ENCODE measurements at regions not wholly inside any gene's neighbourhood (a gene's known extent, or its start where the extent isn't known, plus 50 kb on each side); places are given as distances from the start of the nearest gene placed in this dataset.

DNA sequence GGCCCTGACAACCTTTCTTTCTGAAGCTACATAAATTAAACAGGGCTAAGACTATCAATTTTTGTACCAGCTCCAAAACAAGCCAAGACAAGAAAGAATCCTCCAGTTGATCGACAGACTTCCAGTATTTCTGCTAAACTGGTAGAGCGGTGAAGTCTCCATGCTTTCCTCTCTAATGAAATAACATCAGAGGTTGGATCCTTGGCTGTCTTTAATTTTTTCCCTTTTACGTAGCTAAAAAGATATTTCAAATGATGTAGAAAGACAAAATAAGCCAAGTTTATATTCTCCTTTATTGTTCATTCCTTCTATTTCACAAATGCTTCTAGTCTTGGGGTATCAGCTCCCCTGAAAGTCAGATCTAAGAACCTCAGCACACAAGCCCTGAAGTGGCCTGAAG, 434.9 kb downstream of the NFIB start:
- no peak overlapping the region for H2AFZ ChIP-seq
- TF ChIP-seq EZH2phosphoT487 (IDR thresholded peaks at IDR 0.05; ENCODE audit: insufficient read depth, low read depth) (no peak), EZH2 (IDR thresholded peaks at IDR 0.05; ENCODE audit: insufficient read depth, poor library complexity, severe bottlenecking) (no peak)
- 0 out of 2 replicates have a peak, but pooled peaks cover 7% of the 10 kb centered on the region for H3K27me3 ChIP-seq (replicated peaks; ENCODE audit: insufficient read depth)
- no peaks in the 10 kb centered on the region for H3K4me1 ChIP-seq (ENCODE audit: insufficient read depth)
- no peaks in the 10 kb centered on the region for H3K9me2 ChIP-seq (ENCODE audit: insufficient read depth)
- H3K9ac ChIP-seq = no peak overlapping the region
- no peaks in the 10 kb centered on the region for H3K79me2 ChIP-seq (ENCODE audit: insufficient read depth)
- DNase-seq = no peak
- no peak overlapping the region for H3K4me3 ChIP-seq
- in situ Hi-C loops (cut with MboI) = no loop called here
- 79% methylated on average over 3 of the region's 3 CpGs for WGBS, 2 experiments (ENCODE audit: low coverage in 1 of 2, low lambda C conversion rate in 2 of 2, missing lambda C conversion rate in 2 of 2)
- H3K36me3 ChIP-seq (ENCODE audit: low read depth) = no peaks in the 10 kb centered on the region
- no peak overlapping the region for H3K4me2 ChIP-seq (ENCODE audit: unreplicated experiment)
- H3K27ac ChIP-seq = no peak overlapping the region
- no peaks in the 10 kb centered on the region for H3K9me3 ChIP-seq (ENCODE audit: low read depth)
- no peaks in the 10 kb centered on the region for H3F3A ChIP-seq (ENCODE audit: insufficient read depth)
- H4K20me1 ChIP-seq (ENCODE audit: insufficient read depth) = no peaks in the 10 kb centered on the region

DNA sequence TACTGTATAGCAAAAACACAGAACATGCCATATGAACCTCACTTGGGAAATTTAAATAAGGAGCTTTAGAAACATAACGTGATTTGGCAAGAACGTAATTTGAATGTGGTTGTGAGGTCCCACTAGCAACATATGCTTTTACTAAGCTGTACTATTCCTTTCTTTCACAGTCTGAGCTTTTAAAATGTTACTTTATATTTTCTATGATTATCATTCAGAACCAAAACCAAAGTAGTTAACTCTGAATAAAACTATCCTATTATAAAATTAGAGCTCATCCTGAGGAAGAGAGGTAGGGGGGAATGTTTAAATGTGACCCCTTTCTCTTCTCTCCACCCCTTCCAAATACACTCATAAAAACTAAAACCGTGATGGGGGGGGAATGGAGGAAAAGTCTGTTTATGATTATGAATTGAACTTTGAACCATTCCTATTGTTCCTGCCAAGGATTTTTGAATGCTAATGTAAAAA, 435.7 kb downstream of the NFIB start:
- Histone ChIP-seq H3K4me2 (ENCODE audit: unreplicated experiment) (no peak overlapping the region), H3K9me3 (ENCODE audit: low read depth) (no peaks in the 10 kb centered on the region), H3F3A (ENCODE audit: insufficient read depth) (no peaks in the 10 kb centered on the region), H3K9ac (no peak overlapping the region), H3K27me3 (replicated peaks; ENCODE audit: insufficient read depth) (0 out of 2 replicates have a peak, but pooled peaks cover 7% of the 10 kb centered on the region), H3K27ac (no peak overlapping the region), H3K36me3 (ENCODE audit: low read depth) (no peaks in the 10 kb centered on the region), H2AFZ (no peak overlapping the region), H3K4me3 (no peak overlapping the region), H3K4me1 (ENCODE audit: insufficient read depth) (no peaks in the 10 kb centered on the region), H3K79me2 (ENCODE audit: insufficient read depth) (no peaks in the 10 kb centered on the region), H4K20me1 (ENCODE audit: insufficient read depth) (no peaks in the 10 kb centered on the region), H3K9me2 (ENCODE audit: insufficient read depth) (no peaks in the 10 kb centered on the region)
- WGBS, 2 experiments (ENCODE audit: low coverage in 1 of 2, low lambda C conversion rate in 2 of 2, missing lambda C conversion rate in 2 of 2) = 66 to 67% methylated on average over 3 of the region's 3 CpGs
- in situ Hi-C loops (cut with MboI) = no loop called here
- TF ChIP-seq EZH2phosphoT487 (IDR thresholded peaks at IDR 0.05; ENCODE audit: insufficient read depth, low read depth) (no peak), EZH2 (IDR thresholded peaks at IDR 0.05; ENCODE audit: insufficient read depth, poor library complexity, severe bottlenecking) (no peak)
- DNase-seq = no peak

DNA sequence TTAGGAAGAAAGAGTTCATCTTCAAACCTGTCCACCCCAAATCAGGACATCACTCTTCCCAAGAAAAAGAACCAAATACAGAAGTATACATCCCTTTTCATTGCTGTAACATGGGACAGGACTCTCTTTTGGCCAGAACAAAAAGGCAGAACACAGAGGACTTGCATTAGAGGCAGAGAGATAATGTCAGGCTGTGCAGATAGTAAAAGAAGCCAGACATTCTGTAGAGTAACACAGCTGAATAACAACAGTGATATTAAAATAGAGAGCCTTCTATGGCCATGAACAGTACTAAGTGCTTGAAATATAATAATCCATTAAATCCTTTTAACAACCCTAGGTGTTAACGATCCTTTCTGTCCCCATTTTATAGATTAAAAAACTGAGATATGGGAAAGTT, 437.2 kb downstream of the NFIB start:
- H3K4me3 ChIP-seq = no peak overlapping the region
- H3K36me3 ChIP-seq (ENCODE audit: low read depth) = no peaks in the 10 kb centered on the region
- H3K4me1 ChIP-seq (ENCODE audit: insufficient read depth) = no peaks in the 10 kb centered on the region
- TF ChIP-seq EZH2 (IDR thresholded peaks at IDR 0.05; ENCODE audit: insufficient read depth, poor library complexity, severe bottlenecking) = no peak
- TF ChIP-seq EZH2phosphoT487 (IDR thresholded peaks at IDR 0.05; ENCODE audit: insufficient read depth, low read depth) = no peak
- 0 out of 2 replicates have a peak, but pooled peaks cover 7% of the 10 kb centered on the region for H3K27me3 ChIP-seq (replicated peaks; ENCODE audit: insufficient read depth)
- in situ Hi-C loops (cut with MboI) = no loop called here
- DNase-seq = no peak
- no peaks in the 10 kb centered on the region for H3K79me2 ChIP-seq (ENCODE audit: insufficient read depth)
- no peak overlapping the region for H2AFZ ChIP-seq
- no peaks in the 10 kb centered on the region for H4K20me1 ChIP-seq (ENCODE audit: insufficient read depth)
- H3K9me2 ChIP-seq (ENCODE audit: insufficient read depth) = no peaks in the 10 kb centered on the region
- no peaks in the 10 kb centered on the region for H3K9me3 ChIP-seq (ENCODE audit: low read depth)
- H3F3A ChIP-seq (ENCODE audit: insufficient read depth) = no peaks in the 10 kb centered on the region
- no peak overlapping the region for H3K4me2 ChIP-seq (ENCODE audit: unreplicated experiment)
- H3K9ac ChIP-seq = no peak overlapping the region
- WGBS, 2 experiments (ENCODE audit: low coverage in 1 of 2, low lambda C conversion rate in 2 of 2, missing lambda C conversion rate in 2 of 2) = 63 to 65% methylated on average over 1 of the region's 1 CpG
- no peak overlapping the region for H3K27ac ChIP-seq

DNA sequence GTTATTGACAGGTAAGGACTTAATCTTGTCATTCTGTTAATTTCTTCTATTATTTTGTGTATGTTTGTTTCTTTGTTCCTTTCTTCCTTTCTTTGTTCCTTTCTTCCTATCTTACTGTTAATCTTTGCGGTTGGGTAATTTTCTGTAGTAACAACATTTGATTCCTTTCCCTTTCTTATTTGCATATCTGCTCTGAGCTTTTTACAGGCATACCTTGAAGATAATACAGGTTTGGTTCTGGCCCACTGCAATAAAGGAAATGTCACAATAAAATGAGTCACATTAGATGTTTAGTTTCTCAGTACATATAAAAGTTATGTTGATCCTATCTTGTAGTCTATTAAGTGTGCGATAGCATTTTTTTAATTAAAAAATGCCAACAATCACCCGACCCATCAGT, 440.7 kb downstream of the NFIB start:
- Histone ChIP-seq H3K79me2 (ENCODE audit: insufficient read depth) (no peaks in the 10 kb centered on the region), H2AFZ (no peak overlapping the region), H3K9me2 (ENCODE audit: insufficient read depth) (no peaks in the 10 kb centered on the region), H4K20me1 (ENCODE audit: insufficient read depth) (no peaks in the 10 kb centered on the region), H3K27me3 (replicated peaks; ENCODE audit: insufficient read depth) (no peaks in the 10 kb centered on the region), H3K4me2 (ENCODE audit: unreplicated experiment) (no peak overlapping the region), H3K27ac (no peak overlapping the region), H3F3A (ENCODE audit: insufficient read depth) (no peaks in the 10 kb centered on the region), H3K36me3 (ENCODE audit: low read depth) (no peaks in the 10 kb centered on the region), H3K9ac (no peak overlapping the region), H3K9me3 (ENCODE audit: low read depth) (no peaks in the 10 kb centered on the region), H3K4me3 (no peak overlapping the region), H3K4me1 (ENCODE audit: insufficient read depth) (no peaks in the 10 kb centered on the region)
- in situ Hi-C loops (cut with MboI) = no loop called here
- WGBS, 2 experiments (ENCODE audit: low coverage in 1 of 2, low lambda C conversion rate in 2 of 2, missing lambda C conversion rate in 2 of 2) = 88 to 91% methylated on average over 3 of the region's 3 CpGs
- TF ChIP-seq EZH2phosphoT487 (IDR thresholded peaks at IDR 0.05; ENCODE audit: insufficient read depth, low read depth) (no peak), EZH2 (IDR thresholded peaks at IDR 0.05; ENCODE audit: insufficient read depth, poor library complexity, severe bottlenecking) (no peak)
- no peak for DNase-seq

DNA sequence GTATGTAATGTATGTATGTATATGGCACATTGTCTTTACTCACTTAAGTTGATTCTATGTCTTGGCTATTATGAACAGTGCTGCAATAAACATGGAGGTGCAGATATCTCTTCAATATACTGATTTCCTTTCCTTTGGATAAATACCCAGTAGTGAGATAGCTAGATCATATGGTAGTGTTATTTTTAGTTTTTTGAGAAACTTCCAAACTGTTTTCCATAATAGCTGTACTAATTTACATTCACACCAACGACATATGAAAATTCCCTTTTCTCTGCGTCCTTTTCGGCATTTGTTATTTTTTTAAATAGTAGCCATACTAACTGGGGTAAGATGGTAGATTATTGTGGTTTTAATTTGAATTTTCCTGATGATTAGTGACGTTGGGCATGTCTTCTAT, 445.6 kb downstream of the NFIB start:
- Histone ChIP-seq H3K4me2 (ENCODE audit: unreplicated experiment) (no peak overlapping the region), H3K4me1 (ENCODE audit: insufficient read depth) (no peaks in the 10 kb centered on the region), H3K9ac (no peak overlapping the region), H3K36me3 (ENCODE audit: low read depth) (no peaks in the 10 kb centered on the region), H3K9me2 (ENCODE audit: insufficient read depth) (no peaks in the 10 kb centered on the region), H2AFZ (no peak overlapping the region), H3K27ac (no peak overlapping the region), H3K27me3 (replicated peaks; ENCODE audit: insufficient read depth) (no peaks in the 10 kb centered on the region), H3K4me3 (no peak overlapping the region), H3K9me3 (ENCODE audit: low read depth) (no peaks in the 10 kb centered on the region), H3K79me2 (ENCODE audit: insufficient read depth) (no peaks in the 10 kb centered on the region), H4K20me1 (ENCODE audit: insufficient read depth) (no peaks in the 10 kb centered on the region), H3F3A (ENCODE audit: insufficient read depth) (no peaks in the 10 kb centered on the region)
- WGBS, 2 experiments (ENCODE audit: low coverage in 1 of 2, low lambda C conversion rate in 2 of 2, missing lambda C conversion rate in 2 of 2) = 74 to 77% methylated on average over 4 of the region's 4 CpGs
- no peak for TF ChIP-seq EZH2phosphoT487 (IDR thresholded peaks at IDR 0.05; ENCODE audit: insufficient read depth, low read depth)
- TF ChIP-seq EZH2 (IDR thresholded peaks at IDR 0.05; ENCODE audit: insufficient read depth, poor library complexity, severe bottlenecking) = no peak
- DNase-seq = no peak
- in situ Hi-C loops (cut with MboI) = no loop called here

Measured in GM23248 (cell line).